HG03442 (cell line): ENCODE measurements at regions not wholly inside any gene's neighbourhood (a gene's known extent, or its start where the extent isn't known, plus 50 kb on each side); places are given as distances from the start of the nearest gene placed in this dataset.

Source experiments
- ATAC-seq: cut with Tn5 transposase; IDR thresholded peaks from one replicate; pipeline ENCODE4 v1.9.1; 2021; ENCODE audit warnings: mild to moderate bottlenecking, moderate library complexity; ENCODE audit not compliant: unreplicated experiment

- ATAC-seq = no peak
These were observed 1030.5 kb downstream of the TLE4 start for GRCh38 chr9:80602291-80602690.

- no peak for ATAC-seq
These were observed 1024.8 kb downstream of the TLE4 start for GRCh38 chr9:80596579-80596978.

DNA sequence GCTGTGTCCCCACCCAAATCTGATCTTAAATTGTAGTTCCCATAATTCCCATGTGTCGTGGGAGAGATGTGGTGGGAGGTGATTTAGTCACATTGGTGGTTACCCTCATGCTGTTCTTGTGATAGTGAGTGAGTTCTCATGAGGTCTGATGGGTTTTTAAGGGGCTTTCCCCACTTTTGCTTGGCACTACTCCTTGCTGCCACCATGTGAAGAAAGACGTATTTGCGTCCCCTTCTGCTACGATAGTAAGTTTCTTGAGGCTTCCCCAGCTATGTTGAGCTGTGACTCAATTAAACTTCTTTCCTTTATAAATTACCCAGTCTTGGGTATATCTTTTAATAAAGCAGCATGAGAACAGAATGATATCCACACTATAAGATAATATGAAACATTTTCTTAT lies 1023.4 kb downstream of the TLE4 start:
- ATAC-seq = no peak

- ATAC-seq = no peak
These were observed 1020.6 kb downstream of the TLE4 start for GRCh38 chr9:80592413-80592812.

- no peak for ATAC-seq
These were observed 1015.1 kb downstream of the TLE4 start for GRCh38 chr9:80586786-80587330.

DNA sequence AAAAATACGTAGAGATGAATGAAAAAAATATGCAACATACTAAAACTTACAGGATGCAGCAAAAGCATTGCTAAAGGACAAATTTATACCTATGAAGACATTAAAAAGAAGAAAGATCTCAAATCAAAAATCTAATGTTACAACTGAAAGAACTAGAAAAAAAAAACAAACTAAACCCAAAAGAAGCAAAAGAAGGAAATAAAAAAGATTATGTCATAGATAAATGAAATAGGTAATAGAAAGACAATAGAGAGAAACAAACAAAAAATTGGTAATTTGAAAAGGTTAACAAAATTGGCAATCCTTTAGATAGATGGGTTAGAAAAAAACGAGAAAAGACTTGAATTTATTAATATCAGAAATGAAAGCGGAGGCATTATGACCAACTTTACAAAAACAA lies 1000.2 kb downstream of the TLE4 start:
- ATAC-seq = no peak

GRCh38 chr9:80569236-80569635 lies 997.5 kb downstream of the TLE4 start:
- ATAC-seq = no peak

DNA sequence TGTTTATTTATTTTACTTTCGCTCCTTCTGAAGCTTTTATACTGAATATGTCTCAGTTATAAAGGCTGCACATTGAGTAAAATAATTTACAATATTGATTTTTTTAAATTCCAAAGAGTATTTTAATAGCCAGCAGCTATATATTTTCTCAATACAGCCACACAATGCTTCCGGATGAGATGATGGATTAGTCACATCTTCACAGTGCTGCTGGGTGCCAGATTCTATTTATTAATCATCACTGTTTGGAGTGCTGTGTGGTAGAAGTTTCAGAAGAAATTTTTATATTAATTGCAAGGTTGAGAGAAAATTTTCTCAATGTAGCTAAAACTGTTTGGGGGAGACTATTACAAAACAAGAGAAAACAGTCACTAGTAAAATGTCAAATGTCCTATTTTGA lies 989.8 kb downstream of the TLE4 start:
- no peak for ATAC-seq

DNA sequence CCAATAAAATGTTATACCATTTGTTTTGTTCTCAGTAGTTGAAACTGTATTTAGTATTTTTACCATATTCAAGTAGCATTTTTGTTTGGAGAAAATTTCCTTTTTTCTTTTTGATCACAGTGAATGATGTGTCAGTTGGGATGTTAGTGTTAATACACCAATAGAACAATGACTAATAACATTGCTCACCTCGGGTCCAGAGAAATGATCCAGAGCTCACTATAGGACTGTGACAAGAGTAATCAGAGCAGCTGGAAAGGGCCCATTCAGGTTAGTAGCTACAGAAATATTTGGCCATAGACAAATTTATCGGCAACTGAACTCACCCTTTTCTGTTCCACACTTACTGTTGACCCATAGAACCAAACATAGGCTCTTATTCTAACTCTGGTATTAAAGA lies 989.2 kb downstream of the TLE4 start:
- ATAC-seq = no peak

GRCh38 chr9:80557256-80557655 lies 985.5 kb downstream of the TLE4 start:
- no peak for ATAC-seq

GRCh38 chr9:80556631-80557030 lies 984.9 kb downstream of the TLE4 start:
- no peak for ATAC-seq

- no peak for ATAC-seq
These were observed 984.1 kb downstream of the TLE4 start for GRCh38 chr9:80555782-80556325.

DNA sequence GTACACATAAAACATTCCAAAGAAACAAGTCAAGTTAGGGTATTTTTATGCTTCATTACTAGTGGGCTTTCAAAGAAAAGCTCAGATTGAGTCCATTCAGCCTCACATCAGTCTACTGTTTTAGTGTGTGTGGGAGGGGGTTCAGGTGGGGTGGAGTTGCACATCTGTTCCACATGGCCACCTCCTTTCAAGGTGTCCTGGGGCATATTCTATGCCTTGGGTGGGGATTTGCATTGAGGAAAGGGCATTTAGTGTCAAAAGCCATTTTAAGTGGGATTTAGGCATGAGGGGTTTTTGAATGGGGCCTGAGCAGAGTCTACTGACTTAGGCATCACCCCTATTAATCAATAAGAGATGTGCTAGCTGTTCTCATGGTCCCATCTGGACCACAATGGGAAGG lies 983.1 kb downstream of the TLE4 start:
- ATAC-seq = no peak

DNA sequence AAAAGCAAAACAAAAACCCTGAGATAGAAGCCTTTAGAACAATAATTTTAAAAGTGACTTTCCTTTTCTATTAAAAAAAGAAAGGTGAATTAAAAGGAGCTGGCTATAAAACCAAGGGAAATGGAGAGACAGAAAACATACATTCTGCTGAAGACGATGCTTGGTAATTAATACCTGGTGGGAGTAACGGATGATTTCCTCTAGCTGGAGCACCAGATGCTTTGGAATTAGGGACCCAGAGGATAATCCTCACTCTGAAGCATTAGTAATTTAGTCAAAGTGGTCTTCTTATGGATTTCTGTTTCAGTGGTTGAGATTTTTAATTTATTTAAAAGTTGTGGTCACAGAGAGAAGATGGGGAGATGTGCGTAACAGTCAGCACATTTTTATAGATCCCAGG lies 982.5 kb downstream of the TLE4 start:
- no peak for ATAC-seq

DNA sequence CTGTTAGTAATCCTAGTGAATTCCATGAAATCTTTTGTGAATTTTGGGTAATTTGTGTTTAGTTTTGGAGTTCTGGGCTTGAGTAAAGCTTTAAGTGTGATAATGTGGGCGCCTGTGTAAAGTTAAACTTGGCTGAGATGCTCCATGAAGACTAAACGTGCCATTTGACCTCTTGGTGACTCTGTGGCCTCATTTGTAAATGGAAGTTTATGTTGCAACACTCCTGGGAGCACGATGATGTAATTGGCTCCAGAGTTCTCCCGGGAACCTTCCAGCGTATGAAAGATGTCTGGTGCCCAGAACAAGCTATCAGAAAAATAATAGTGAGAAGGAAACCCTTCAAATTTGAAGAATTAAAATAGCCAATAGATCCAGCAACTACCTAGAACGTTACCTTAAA lies 981.2 kb downstream of the TLE4 start:
- ATAC-seq = no peak

DNA sequence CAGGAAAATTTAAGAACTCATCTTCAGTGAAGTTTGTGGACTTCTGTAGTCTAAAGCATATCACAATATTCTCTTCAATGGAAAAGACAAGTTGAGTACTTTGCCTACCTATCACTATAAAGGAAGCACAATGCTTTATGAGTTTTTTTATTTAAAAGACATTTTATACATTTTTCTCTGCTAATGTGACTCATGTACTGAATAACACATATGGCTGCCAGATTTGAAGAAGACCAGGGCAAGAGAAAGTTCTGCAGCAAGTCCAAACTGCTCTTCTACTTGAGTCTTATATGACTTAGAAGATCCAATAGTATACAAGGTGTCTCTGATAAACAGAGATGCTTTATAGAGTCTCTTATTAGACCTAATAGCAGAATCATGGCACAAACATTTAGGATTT lies 978.4 kb downstream of the TLE4 start:
- ATAC-seq = no peak

DNA sequence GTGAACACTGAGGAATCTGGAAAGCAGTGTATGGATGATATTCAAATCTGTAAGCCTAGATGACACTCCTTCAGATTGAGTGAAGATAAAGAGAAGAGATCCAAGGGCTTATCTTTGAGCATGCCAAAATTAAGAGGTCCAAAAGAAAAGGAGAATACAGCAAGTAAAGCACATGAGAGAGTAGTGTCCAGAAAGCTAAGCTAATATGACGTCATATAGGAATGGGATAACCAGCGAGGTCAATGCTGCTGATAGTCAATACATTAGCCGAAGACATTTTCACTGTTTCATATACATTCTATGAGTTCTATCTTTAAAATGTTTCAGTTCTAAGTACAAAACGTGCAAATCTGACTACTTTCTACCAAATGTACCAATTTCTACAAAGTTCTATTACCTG lies 975.8 kb downstream of the TLE4 start:
- ATAC-seq = no peak

DNA sequence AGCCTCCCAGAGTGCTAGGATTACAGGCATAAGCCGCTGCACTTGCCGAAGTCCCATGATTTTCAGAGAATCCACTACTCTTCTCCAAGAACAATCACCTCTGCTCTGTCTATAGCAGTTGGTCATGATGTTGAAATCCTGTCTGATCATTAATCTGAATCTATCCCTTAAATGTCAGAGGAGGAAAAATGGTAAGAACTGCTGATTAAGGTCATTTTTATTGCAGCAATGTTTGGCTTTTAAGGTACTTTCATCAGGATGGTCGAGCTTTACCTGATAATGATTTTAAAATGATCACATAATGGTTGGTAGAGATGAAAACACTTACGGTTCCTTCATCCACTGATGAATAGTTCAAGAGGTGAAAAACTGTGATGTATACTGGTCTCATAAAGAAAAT lies 968.6 kb downstream of the TLE4 start:
- ATAC-seq = no peak

DNA sequence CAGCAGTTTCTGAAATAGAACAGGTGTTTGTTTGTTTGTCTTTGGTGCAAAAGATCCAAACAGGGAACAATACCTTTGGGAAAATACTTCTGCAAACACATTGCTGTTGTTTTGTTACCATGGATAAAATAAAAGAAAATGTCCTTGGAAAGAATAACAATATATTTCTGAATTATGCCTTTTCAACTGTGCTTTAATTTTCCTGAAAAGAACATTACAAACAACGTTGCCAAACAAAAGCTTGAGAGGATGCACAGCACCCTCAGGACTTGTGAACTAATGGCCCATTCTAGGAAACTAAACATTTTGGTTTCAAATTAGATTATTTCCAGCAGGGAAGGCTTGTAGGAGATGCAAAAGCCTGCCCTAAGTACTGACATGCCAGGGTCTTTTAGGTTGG lies 967.2 kb downstream of the TLE4 start:
- ATAC-seq = no peak

DNA sequence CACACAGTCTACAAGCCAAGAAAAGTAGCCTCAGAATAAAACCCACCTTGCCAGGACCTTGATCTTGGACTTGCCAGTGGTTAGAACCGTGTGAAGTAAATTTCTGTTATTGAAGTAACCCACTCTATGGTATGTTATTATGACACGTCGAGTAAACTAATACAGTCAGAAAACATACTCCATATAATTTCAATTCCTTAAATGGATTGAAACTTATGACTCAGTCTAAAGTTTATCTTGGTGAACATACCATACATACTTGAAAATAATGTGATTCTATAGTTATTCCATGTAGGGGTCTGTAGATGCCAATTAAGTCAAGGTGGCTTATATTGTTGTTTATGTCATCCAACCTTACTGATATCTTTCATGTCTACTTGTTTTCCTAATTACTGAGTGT lies 950.7 kb downstream of the TLE4 start:
- no peak for ATAC-seq

DNA sequence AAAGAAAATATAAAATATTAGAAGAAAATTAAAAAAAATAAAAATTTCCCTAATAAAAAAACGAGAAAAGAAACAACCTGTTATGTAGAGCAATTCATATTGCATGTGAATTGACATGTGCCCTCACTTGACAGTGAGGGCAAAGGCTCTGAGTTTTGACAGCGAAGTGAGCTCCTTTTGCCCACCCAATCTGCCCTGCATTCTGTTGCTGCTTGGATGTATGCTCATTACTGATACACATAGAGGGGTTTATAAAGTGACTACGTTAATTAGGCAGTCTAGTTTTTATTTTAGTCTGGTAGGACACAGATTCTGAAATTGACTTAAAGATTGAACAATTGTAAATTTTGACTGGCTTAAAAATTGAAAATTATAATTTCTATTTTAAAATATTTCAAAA lies 949.4 kb downstream of the TLE4 start:
- no peak for ATAC-seq

DNA sequence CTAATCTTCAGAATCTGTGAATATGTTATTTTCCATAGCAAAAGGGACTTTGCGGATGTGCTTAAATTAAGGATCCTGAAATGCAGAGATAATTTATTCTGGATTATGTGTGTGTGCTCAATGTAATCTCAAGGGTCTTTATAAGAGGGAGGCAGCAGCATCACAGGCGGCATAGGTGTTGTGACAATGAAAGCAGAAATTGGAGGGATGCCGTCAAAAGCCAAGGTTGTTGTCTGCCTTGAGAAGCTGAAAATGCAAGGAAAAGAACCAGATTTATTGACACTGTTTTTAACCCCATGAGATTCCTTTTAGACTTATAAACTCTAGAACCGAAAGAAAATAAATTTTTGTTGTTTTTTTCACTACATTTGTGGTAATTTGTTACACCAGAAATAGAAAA lies 948.5 kb downstream of the TLE4 start:
- no peak for ATAC-seq

GRCh38 chr9:80518441-80518840 lies 946.7 kb downstream of the TLE4 start:
- no peak for ATAC-seq
